ENCODE measurements at regions not wholly inside any gene's neighbourhood (a gene's known extent, or its start where the extent isn't known, plus 50 kb on each side); places are given as distances from the start of the nearest gene placed in this dataset.

GRCh38 chr17:52790359-52790955, 631.9 kb upstream of the CA10 start:
- DNase-seq (ENCODE audit: low spot score) = no peak
- no peak for TF ChIP-seq CTCF (IDR thresholded peaks at IDR 0.05; ENCODE audit: borderline replicate concordance, control extremely low read depth, extremely low read depth, insufficient read depth, missing control alignments)
- in situ Hi-C loops (cut with MboI; ENCODE audit: low sequenced_read_pairs, unreplicated experiment) = no loop called here

- TF ChIP-seq CTCF (IDR thresholded peaks at IDR 0.05; ENCODE audit: borderline replicate concordance, control extremely low read depth, extremely low read depth, insufficient read depth, missing control alignments) = no peak
- in situ Hi-C loops (cut with MboI; ENCODE audit: low sequenced_read_pairs, unreplicated experiment) = no loop called here
- DNase-seq (ENCODE audit: low spot score) = no peak
Observed at GRCh38 chr17:52789829-52790228, 631.3 kb upstream of the CA10 start.

GRCh38 chr17:52776234-52776633, 617.7 kb upstream of the CA10 start:
- TF ChIP-seq CTCF (IDR thresholded peaks at IDR 0.05; ENCODE audit: borderline replicate concordance, control extremely low read depth, extremely low read depth, insufficient read depth, missing control alignments) = no peak
- in situ Hi-C loops (cut with MboI; ENCODE audit: low sequenced_read_pairs, unreplicated experiment) = no loop called here
- no peak for DNase-seq (ENCODE audit: low spot score)

GRCh38 chr17:52762794-52763167, 604.3 kb upstream of the CA10 start:
- TF ChIP-seq CTCF (IDR thresholded peaks at IDR 0.05; ENCODE audit: borderline replicate concordance, control extremely low read depth, extremely low read depth, insufficient read depth, missing control alignments) = no peak
- in situ Hi-C loops (cut with MboI; ENCODE audit: low sequenced_read_pairs, unreplicated experiment) = no loop called here
- no peak for DNase-seq (ENCODE audit: low spot score)

GRCh38 chr17:52762147-52762793, 603.8 kb upstream of the CA10 start:
- in situ Hi-C loops (cut with MboI; ENCODE audit: low sequenced_read_pairs, unreplicated experiment) = no loop called here
- TF ChIP-seq CTCF (IDR thresholded peaks at IDR 0.05; ENCODE audit: borderline replicate concordance, control extremely low read depth, extremely low read depth, insufficient read depth, missing control alignments) = no peak
- no peak for DNase-seq (ENCODE audit: low spot score)

GRCh38 chr17:52759864-52760263, 601.4 kb upstream of the CA10 start:
- in situ Hi-C loops (cut with MboI; ENCODE audit: low sequenced_read_pairs, unreplicated experiment) = no loop called here
- no peak for TF ChIP-seq CTCF (IDR thresholded peaks at IDR 0.05; ENCODE audit: borderline replicate concordance, control extremely low read depth, extremely low read depth, insufficient read depth, missing control alignments)
- no peak for DNase-seq (ENCODE audit: low spot score)
